NB4 (cell line): ENCODE measurements at regions not wholly inside any gene's neighbourhood (a gene's known extent, or its start where the extent isn't known, plus 50 kb on each side); places are given as distances from the start of the nearest gene placed in this dataset.

Source experiments
- CTCF ChIP-seq: IDR thresholded peaks from one replicate; pipeline ENCODE4 v1.5.1; 2012; ENCODE audit warnings: low read depth, low read length
- MAX ChIP-seq: IDR thresholded peaks from 2 replicates; pipeline ENCODE4 v1.6.1; 2011; ENCODE audit warnings: low read depth, low read length
- MYC ChIP-seq: IDR thresholded peaks from 2 replicates; pipeline ENCODE4 v1.6.1; 2011; ENCODE audit warnings: low read depth, low read length
- POLR2A ChIP-seq: IDR thresholded peaks from 2 replicates; pipeline ENCODE4 v1.6.1; 2011; ENCODE audit warnings: mild to moderate bottlenecking; ENCODE audit not compliant: insufficient read length; ENCODE audit errors: extremely low read depth

GRCh38 chr4:158090323-158090722 is 82.5 kb downstream of the GASK1B start:
- TF ChIP-seq CTCF (no peak), POLR2A (no peak), MAX (no peak), MYC (no peak)
